ENCODE measurements at regions not wholly inside any gene's neighbourhood (a gene's known extent, or its start where the extent isn't known, plus 50 kb on each side); places are given as distances from the start of the nearest gene placed in this dataset.

DNA sequence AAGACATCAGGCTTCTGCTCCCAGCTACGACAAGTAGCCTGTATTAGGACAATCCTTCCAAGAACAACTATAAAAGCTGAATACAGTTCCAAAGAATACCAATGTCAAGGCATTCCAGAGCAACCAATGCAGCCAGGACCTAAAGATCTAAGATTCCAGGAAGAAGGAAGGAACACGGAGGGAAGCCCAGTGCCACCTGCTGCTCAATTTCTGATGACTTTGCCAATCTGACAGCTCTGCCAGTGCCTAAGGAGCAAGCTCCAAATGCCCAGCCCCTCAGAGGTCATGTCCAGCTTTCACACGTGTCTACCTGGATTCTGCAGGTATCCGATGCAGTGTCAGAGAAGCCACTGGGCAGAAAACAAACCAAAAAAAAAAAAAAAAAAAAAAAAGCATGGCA, 164.4 kb downstream of the IRS2 start:
- Histone ChIP-seq H3K4me3 (ENCODE audit: low read depth, low read length) (no peak overlapping the region), H3K36me3 (ENCODE audit: control insufficient read depth, insufficient read depth, low read length) (no peaks in the 10 kb centered on the region), H3K27ac (ENCODE audit: low read depth, low read length) (no peak overlapping the region), H3K9me3 (ENCODE audit: control insufficient read depth, insufficient read depth, low read length) (no peaks in the 10 kb centered on the region), H3K9ac (ENCODE audit: low read depth, low read length) (no peak overlapping the region), H3K4me1 (ENCODE audit: control insufficient read depth, insufficient read depth, low read length) (no peaks in the 10 kb centered on the region), H3K27me3 (ENCODE audit: control insufficient read depth, insufficient read depth, low read length) (no peaks in the 10 kb centered on the region)

DNA sequence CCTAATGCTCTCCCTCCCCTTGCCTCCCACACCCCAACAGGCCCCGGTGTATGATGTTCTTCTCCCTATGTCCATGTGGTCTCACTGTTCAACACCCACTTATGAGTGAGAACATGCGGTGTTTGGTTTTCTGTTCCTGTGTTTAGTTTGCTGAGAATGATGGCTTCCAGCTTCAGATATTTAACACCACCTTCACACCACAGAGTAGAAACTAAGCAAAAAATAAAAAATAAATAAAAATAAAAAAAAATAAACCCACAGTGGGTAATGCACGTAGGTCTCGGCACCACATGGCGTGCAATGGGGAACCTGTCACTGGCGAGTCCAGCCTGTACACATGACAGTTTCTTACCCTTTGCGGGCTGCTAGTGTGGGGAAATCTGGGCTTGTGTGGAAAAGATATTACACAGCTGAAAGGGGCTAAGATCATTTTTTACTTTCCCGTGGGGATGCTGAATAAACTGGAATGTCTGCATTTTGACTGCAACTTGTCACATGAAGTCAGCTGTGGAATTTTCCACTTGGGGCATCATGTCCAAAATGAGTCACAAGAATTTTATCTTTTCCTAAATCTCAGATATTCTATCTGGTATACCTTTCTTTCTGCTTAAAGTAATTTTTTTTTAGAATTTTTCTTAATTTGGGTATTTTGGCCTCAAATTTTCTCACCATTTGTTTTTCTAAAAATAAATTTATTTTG, 170.5 kb downstream of the IRS2 start:
- Histone ChIP-seq H3K4me3 (ENCODE audit: low read depth, low read length) (no peak overlapping the region), H3K36me3 (ENCODE audit: control insufficient read depth, insufficient read depth, low read length) (no peaks in the 10 kb centered on the region), H3K9me3 (ENCODE audit: control insufficient read depth, insufficient read depth, low read length) (no peaks in the 10 kb centered on the region), H3K27me3 (ENCODE audit: control insufficient read depth, insufficient read depth, low read length) (no peaks in the 10 kb centered on the region), H3K27ac (ENCODE audit: low read depth, low read length) (no peak overlapping the region), H3K9ac (ENCODE audit: low read depth, low read length) (no peak overlapping the region), H3K4me1 (ENCODE audit: control insufficient read depth, insufficient read depth, low read length) (no peaks in the 10 kb centered on the region)

DNA sequence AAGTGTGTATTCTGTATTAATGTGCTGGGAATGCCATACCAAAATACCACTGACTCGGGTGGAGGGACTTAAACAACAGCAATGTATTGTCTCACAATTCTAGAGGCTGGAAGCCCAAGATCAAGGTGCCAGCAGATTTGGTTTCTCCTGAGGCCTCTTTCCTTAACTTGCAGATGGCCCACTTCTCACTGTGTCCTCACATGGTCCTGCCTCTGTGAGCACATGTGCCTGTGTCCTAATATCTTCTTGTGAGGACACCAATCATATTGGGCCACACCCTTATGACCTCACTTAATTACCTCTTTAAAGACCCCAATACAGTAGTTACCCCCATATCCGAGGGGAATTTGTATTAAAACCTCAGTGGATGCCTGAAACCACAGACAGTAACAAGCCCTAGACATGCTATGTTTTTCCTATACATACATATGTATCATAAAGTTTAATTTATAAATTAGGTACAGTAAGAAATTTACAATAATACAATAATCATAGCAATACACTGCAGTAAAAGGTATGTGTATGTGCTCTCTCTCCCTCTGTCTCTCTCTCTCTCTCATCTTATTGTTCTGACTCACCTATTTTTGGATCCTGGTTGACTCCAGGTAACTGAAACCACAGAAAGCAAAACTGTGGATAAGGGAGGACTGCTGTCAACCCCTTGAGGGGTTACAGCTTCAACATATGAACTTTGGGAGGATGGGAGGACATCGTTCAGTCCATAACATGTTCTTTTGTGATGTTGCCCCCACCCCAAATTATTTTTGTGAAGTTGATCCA, 174.3 kb downstream of the IRS2 start:
- Histone ChIP-seq H3K4me3 (ENCODE audit: low read depth, low read length) (no peak overlapping the region), H3K4me1 (ENCODE audit: control insufficient read depth, insufficient read depth, low read length) (no peaks in the 10 kb centered on the region), H3K27me3 (ENCODE audit: control insufficient read depth, insufficient read depth, low read length) (no peaks in the 10 kb centered on the region), H3K9me3 (ENCODE audit: control insufficient read depth, insufficient read depth, low read length) (no peaks in the 10 kb centered on the region), H3K27ac (ENCODE audit: low read depth, low read length) (no peak overlapping the region), H3K36me3 (ENCODE audit: control insufficient read depth, insufficient read depth, low read length) (no peaks in the 10 kb centered on the region), H3K9ac (ENCODE audit: low read depth, low read length) (no peak overlapping the region)

DNA sequence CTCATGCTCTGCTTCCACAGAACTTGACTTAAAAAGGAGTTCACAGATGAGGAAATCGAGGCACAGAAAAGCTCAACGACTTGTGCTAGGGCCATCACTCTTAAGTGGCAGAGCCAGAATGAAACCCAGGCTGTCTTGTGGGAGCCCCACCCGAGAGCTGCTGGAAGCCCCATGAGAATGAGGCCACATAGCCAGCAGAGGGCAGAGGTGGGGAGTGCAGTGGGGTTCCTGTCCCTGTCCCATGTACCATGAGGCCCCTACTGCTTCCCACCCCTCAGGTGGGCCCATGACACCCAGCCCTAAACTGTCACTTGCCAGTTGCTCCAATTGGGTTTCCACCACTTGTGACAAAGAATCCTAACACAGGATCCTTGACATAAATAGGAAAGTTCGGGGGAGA, 175.9 kb downstream of the IRS2 start:
- Histone ChIP-seq H3K9ac (ENCODE audit: low read depth, low read length) (no peak overlapping the region), H3K36me3 (ENCODE audit: control insufficient read depth, insufficient read depth, low read length) (no peaks in the 10 kb centered on the region), H3K4me3 (ENCODE audit: low read depth, low read length) (no peak overlapping the region), H3K4me1 (ENCODE audit: control insufficient read depth, insufficient read depth, low read length) (no peaks in the 10 kb centered on the region), H3K27ac (ENCODE audit: low read depth, low read length) (no peak overlapping the region), H3K9me3 (ENCODE audit: control insufficient read depth, insufficient read depth, low read length) (no peaks in the 10 kb centered on the region), H3K27me3 (ENCODE audit: control insufficient read depth, insufficient read depth, low read length) (no peaks in the 10 kb centered on the region)

GRCh38 chr13:109608503-109608902, 177.9 kb downstream of the IRS2 start:
- H3K9me3 ChIP-seq (ENCODE audit: control insufficient read depth, insufficient read depth, low read length), result no peaks in the 10 kb centered on the region
- no peaks in the 10 kb centered on the region for H3K4me1 ChIP-seq (ENCODE audit: control insufficient read depth, insufficient read depth, low read length)
- no peak overlapping the region for H3K9ac ChIP-seq (ENCODE audit: low read depth, low read length)
- no peaks in the 10 kb centered on the region for H3K27me3 ChIP-seq (ENCODE audit: control insufficient read depth, insufficient read depth, low read length)
- H3K36me3 ChIP-seq (ENCODE audit: control insufficient read depth, insufficient read depth, low read length), result no peaks in the 10 kb centered on the region
- no peak overlapping the region for H3K4me3 ChIP-seq (ENCODE audit: low read depth, low read length)
- H3K27ac ChIP-seq (ENCODE audit: low read depth, low read length), result no peak overlapping the region

GRCh38 chr13:109608059-109608458, 178.3 kb downstream of the IRS2 start:
- Histone ChIP-seq H3K4me3 (ENCODE audit: low read depth, low read length) (no peak overlapping the region), H3K9me3 (ENCODE audit: control insufficient read depth, insufficient read depth, low read length) (no peaks in the 10 kb centered on the region), H3K27me3 (ENCODE audit: control insufficient read depth, insufficient read depth, low read length) (no peaks in the 10 kb centered on the region), H3K4me1 (ENCODE audit: control insufficient read depth, insufficient read depth, low read length) (no peaks in the 10 kb centered on the region), H3K9ac (ENCODE audit: low read depth, low read length) (no peak overlapping the region), H3K27ac (ENCODE audit: low read depth, low read length) (no peak overlapping the region), H3K36me3 (ENCODE audit: control insufficient read depth, insufficient read depth, low read length) (no peaks in the 10 kb centered on the region)

GRCh38 chr13:109606520-109606919, 179.9 kb downstream of the IRS2 start:
- H3K9me3 ChIP-seq (ENCODE audit: control insufficient read depth, insufficient read depth, low read length), result no peaks in the 10 kb centered on the region
- H3K27ac ChIP-seq (ENCODE audit: low read depth, low read length), result no peak overlapping the region
- no peak overlapping the region for H3K4me3 ChIP-seq (ENCODE audit: low read depth, low read length)
- no peak overlapping the region for H3K9ac ChIP-seq (ENCODE audit: low read depth, low read length)
- no peaks in the 10 kb centered on the region for H3K27me3 ChIP-seq (ENCODE audit: control insufficient read depth, insufficient read depth, low read length)
- no peaks in the 10 kb centered on the region for H3K36me3 ChIP-seq (ENCODE audit: control insufficient read depth, insufficient read depth, low read length)
- H3K4me1 ChIP-seq (ENCODE audit: control insufficient read depth, insufficient read depth, low read length), result no peaks in the 10 kb centered on the region

DNA sequence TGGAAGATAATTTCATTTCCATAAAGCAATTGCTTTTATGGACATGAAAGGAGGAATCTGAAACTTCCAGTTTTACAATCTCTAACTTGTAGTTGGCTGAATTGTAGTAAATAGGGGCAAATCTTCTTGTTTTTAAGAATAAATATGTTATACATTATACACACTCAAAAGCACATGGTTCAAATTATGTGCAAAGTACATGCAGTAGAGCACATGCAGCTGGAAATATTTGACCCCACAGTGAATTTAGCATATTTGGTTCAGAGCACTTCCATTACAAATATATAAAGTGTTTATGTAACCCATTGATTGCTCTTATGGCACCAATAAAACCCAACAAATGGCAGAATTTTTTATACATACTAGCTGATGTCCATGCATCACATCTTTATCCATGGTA, 180.5 kb downstream of the IRS2 start:
- H3K4me1 ChIP-seq (ENCODE audit: control insufficient read depth, insufficient read depth, low read length), result no peaks in the 10 kb centered on the region
- H3K27me3 ChIP-seq (ENCODE audit: control insufficient read depth, insufficient read depth, low read length), result no peaks in the 10 kb centered on the region
- no peak overlapping the region for H3K27ac ChIP-seq (ENCODE audit: low read depth, low read length)
- no peak overlapping the region for H3K9ac ChIP-seq (ENCODE audit: low read depth, low read length)
- no peaks in the 10 kb centered on the region for H3K9me3 ChIP-seq (ENCODE audit: control insufficient read depth, insufficient read depth, low read length)
- no peaks in the 10 kb centered on the region for H3K36me3 ChIP-seq (ENCODE audit: control insufficient read depth, insufficient read depth, low read length)
- H3K4me3 ChIP-seq (ENCODE audit: low read depth, low read length), result no peak overlapping the region

DNA sequence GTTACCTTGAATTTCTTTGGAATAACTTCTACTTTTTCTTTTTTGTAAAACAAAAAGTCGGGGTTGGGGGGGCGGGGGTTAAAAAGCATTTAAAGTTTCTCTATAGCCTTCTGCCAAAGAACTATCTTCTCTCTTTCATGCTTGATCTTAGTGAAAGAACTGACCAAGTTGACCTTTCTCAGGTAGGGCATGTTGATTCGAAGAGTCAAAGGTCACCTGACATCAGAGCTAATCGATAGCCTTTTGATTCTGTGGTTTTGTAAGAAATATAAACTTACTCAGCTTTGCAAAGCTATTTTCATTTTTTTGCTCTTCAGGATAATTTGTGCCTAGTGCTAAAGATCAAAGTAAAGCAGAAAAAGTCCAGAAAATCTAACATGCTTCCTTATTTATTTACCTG, 181.5 kb downstream of the IRS2 start:
- H3K27ac ChIP-seq (ENCODE audit: low read depth, low read length), result no peak overlapping the region
- no peak overlapping the region for H3K9ac ChIP-seq (ENCODE audit: low read depth, low read length)
- no peak overlapping the region for H3K4me3 ChIP-seq (ENCODE audit: low read depth, low read length)
- no peaks in the 10 kb centered on the region for H3K9me3 ChIP-seq (ENCODE audit: control insufficient read depth, insufficient read depth, low read length)
- H3K36me3 ChIP-seq (ENCODE audit: control insufficient read depth, insufficient read depth, low read length), result no peaks in the 10 kb centered on the region
- H3K4me1 ChIP-seq (ENCODE audit: control insufficient read depth, insufficient read depth, low read length), result no peaks in the 10 kb centered on the region
- H3K27me3 ChIP-seq (ENCODE audit: control insufficient read depth, insufficient read depth, low read length), result no peaks in the 10 kb centered on the region

DNA sequence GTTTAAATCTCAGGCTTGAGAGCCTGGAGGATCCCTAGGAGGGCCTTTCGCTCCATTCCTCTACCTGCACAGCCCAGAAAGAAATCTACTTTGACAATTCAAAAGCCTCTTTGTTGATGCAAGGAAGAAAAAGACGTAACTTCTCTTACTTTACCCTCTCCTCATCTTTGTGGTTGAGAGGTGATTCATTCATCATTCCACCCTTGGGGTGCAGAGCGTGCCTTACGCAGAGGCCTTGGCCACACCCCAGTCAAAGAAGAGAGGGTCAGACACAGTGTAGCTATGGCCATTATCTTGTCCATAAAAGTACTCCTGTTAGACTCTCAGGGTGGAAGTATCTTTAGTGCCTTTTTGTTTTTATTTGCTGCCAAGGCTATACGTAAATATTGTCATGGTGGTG, 184.0 kb downstream of the IRS2 start:
- Histone ChIP-seq H3K9me3 (ENCODE audit: control insufficient read depth, insufficient read depth, low read length) (no peaks in the 10 kb centered on the region), H3K4me1 (ENCODE audit: control insufficient read depth, insufficient read depth, low read length) (no peaks in the 10 kb centered on the region), H3K4me3 (ENCODE audit: low read depth, low read length) (no peak overlapping the region), H3K27ac (ENCODE audit: low read depth, low read length) (no peak overlapping the region), H3K36me3 (ENCODE audit: control insufficient read depth, insufficient read depth, low read length) (no peaks in the 10 kb centered on the region), H3K27me3 (ENCODE audit: control insufficient read depth, insufficient read depth, low read length) (no peaks in the 10 kb centered on the region), H3K9ac (ENCODE audit: low read depth, low read length) (no peak overlapping the region)

GRCh38 chr13:109599901-109600657, 186.3 kb downstream of the IRS2 start:
- Histone ChIP-seq H3K36me3 (ENCODE audit: control insufficient read depth, insufficient read depth, low read length) (no peaks in the 10 kb centered on the region), H3K9ac (ENCODE audit: low read depth, low read length) (no peak overlapping the region), H3K27ac (ENCODE audit: low read depth, low read length) (no peak overlapping the region), H3K4me1 (ENCODE audit: control insufficient read depth, insufficient read depth, low read length) (no peaks in the 10 kb centered on the region), H3K9me3 (ENCODE audit: control insufficient read depth, insufficient read depth, low read length) (no peaks in the 10 kb centered on the region), H3K27me3 (ENCODE audit: control insufficient read depth, insufficient read depth, low read length) (no peaks in the 10 kb centered on the region), H3K4me3 (ENCODE audit: low read depth, low read length) (no peak overlapping the region)

Data from HUES48 (cell line).